ENCODE measurements at regions not wholly inside any gene's neighbourhood (a gene's known extent, or its start where the extent isn't known, plus 50 kb on each side); places are given as distances from the start of the nearest gene placed in this dataset.

- in situ Hi-C loops (cut with MboI; ENCODE audit: low sequenced_read_pairs), result no loop called here
- Histone ChIP-seq H3K36me3 (replicated peaks) (no peaks in the 10 kb centered on the region), H3K4me3 (no peak overlapping the region), H3K9me3 (no peaks in the 10 kb centered on the region; the same call in 1 of the 2 replicates), H3K27me3 (ENCODE audit: low read depth) (no peaks in the 10 kb centered on the region), H3K4me1 (no peaks in the 10 kb centered on the region)
- no peak for DNase-seq (ENCODE audit: low spot score in 2 of 2)
Observed at GRCh38 chr14:101350021-101350420, 211.3 kb upstream of the DIO3 start.

GRCh38 chr14:101350691-101351090, 210.6 kb upstream of the DIO3 start:
- Histone ChIP-seq H3K27me3 (ENCODE audit: low read depth) (no peaks in the 10 kb centered on the region), H3K9me3 (no peaks in the 10 kb centered on the region; the same call in 1 of the 2 replicates), H3K4me1 (no peaks in the 10 kb centered on the region), H3K4me3 (no peak overlapping the region), H3K36me3 (replicated peaks) (no peaks in the 10 kb centered on the region)
- DNase-seq (ENCODE audit: low spot score in 2 of 2), result no peak
- in situ Hi-C loops (cut with MboI; ENCODE audit: low sequenced_read_pairs), result no loop called here

DNA sequence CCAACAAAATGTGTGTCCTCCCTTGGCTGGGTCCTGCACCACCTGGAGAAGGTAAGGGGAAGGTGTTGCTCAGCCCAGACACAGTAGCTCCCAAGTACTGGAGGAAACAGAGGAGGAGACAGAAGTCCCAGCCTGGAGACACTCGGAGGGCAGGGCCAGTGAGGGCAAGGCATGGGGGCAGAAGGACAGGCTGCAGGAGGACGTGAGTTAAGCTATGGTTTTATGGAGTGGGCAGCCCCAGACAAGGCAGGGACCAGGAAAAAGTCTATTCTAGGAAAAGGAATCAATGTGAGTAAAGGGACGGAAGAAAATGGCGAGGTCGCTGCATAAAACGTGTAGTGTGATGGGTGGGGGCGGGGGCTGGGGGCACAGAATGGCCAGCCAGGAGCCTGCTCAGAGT, 210.1 kb upstream of the DIO3 start:
- Histone ChIP-seq H3K9me3 (no peaks in the 10 kb centered on the region; the same call in 1 of the 2 replicates), H3K4me1 (no peaks in the 10 kb centered on the region), H3K4me3 (no peak overlapping the region), H3K36me3 (replicated peaks) (no peaks in the 10 kb centered on the region), H3K27me3 (ENCODE audit: low read depth) (no peaks in the 10 kb centered on the region)
- in situ Hi-C loops (cut with MboI; ENCODE audit: low sequenced_read_pairs), result no loop called here
- DNase-seq (ENCODE audit: low spot score in 2 of 2), result no peak

DNA sequence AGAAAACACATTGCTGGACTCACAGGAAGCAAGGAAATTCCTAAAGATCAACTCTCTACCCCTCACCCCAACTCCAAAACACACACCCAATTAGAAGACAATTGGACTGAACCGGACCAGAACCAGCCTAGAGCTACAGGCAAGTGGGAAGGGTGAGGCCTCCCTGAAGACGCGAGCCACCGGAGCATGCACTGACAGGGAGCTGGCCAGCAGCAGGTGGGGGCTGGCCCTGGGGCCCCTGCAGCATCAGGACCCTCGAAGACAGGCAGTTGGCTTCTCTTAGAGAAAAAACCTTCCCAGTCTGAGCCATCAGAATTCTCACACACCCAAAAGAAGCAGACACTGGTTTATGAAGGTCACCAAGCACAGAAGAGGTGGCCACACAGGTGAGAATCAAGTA, 209.5 kb upstream of the DIO3 start:
- in situ Hi-C loops (cut with MboI; ENCODE audit: low sequenced_read_pairs), result no loop called here
- no peaks in the 10 kb centered on the region; the same call in 1 of the 2 replicates for H3K9me3 ChIP-seq
- H3K4me3 ChIP-seq, result no peak overlapping the region
- no peaks in the 10 kb centered on the region for H3K4me1 ChIP-seq
- H3K27me3 ChIP-seq (ENCODE audit: low read depth), result no peaks in the 10 kb centered on the region
- H3K36me3 ChIP-seq (replicated peaks), result no peaks in the 10 kb centered on the region
- DNase-seq (ENCODE audit: low spot score in 2 of 2), result no peak

- in situ Hi-C loops (cut with MboI; ENCODE audit: low sequenced_read_pairs), result no loop called here
- Histone ChIP-seq H3K4me1 (no peaks in the 10 kb centered on the region), H3K9me3 (no peaks in the 10 kb centered on the region; the same call in 1 of the 2 replicates), H3K36me3 (replicated peaks) (no peaks in the 10 kb centered on the region), H3K27me3 (ENCODE audit: low read depth) (no peaks in the 10 kb centered on the region), H3K4me3 (no peak overlapping the region)
- no peak for DNase-seq (ENCODE audit: low spot score in 2 of 2)
Observed at GRCh38 chr14:101352567-101352966, 208.7 kb upstream of the DIO3 start.

- no peak for DNase-seq (ENCODE audit: low spot score in 2 of 2)
- Histone ChIP-seq H3K36me3 (replicated peaks) (no peaks in the 10 kb centered on the region), H3K4me1 (no peaks in the 10 kb centered on the region), H3K9me3 (no peaks in the 10 kb centered on the region; the same call in 1 of the 2 replicates), H3K4me3 (no peak overlapping the region), H3K27me3 (ENCODE audit: low read depth) (no peaks in the 10 kb centered on the region)
- in situ Hi-C loops (cut with MboI; ENCODE audit: low sequenced_read_pairs), result no loop called here
Observed at GRCh38 chr14:101353422-101353821, 207.9 kb upstream of the DIO3 start.

GRCh38 chr14:101354726-101355125, 206.6 kb upstream of the DIO3 start:
- Histone ChIP-seq H3K4me3 (no peak overlapping the region), H3K36me3 (replicated peaks) (no peaks in the 10 kb centered on the region), H3K9me3 (no peaks in the 10 kb centered on the region; the same call in 1 of the 2 replicates), H3K27me3 (ENCODE audit: low read depth) (no peaks in the 10 kb centered on the region), H3K4me1 (no peaks in the 10 kb centered on the region)
- no peak for DNase-seq (ENCODE audit: low spot score in 2 of 2)
- in situ Hi-C loops (cut with MboI; ENCODE audit: low sequenced_read_pairs), result no loop called here

GRCh38 chr14:101355284-101355683, 206.0 kb upstream of the DIO3 start:
- DNase-seq (ENCODE audit: low spot score in 2 of 2), result no peak
- Histone ChIP-seq H3K9me3 (no peaks in the 10 kb centered on the region), H3K4me3 (no peak overlapping the region), H3K36me3 (replicated peaks) (no peaks in the 10 kb centered on the region), H3K27me3 (ENCODE audit: low read depth) (no peaks in the 10 kb centered on the region), H3K4me1 (no peaks in the 10 kb centered on the region)
- in situ Hi-C loops (cut with MboI; ENCODE audit: low sequenced_read_pairs), result no loop called here

DNA sequence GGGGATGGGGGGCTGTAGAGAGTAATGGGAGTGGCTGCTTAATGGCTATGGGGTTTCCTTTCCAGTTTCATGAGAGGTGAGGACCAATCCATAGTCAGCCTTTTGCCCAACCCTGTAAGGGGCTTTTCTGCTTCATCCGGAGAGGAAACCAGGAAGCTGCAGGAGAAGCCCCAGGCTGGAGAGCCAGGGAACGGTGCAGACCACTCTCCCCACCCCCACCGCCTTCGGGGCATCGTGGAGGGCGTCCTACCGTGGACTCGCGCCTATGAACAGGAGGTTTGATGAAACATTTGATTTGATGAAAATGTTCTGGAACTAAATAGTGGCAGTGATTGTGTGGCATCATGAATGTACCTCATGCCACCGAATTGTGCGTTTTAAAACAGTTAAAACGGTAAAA, 204.3 kb upstream of the DIO3 start:
- in situ Hi-C loops (cut with MboI; ENCODE audit: low sequenced_read_pairs), result no loop called here
- Histone ChIP-seq H3K36me3 (replicated peaks) (no peaks in the 10 kb centered on the region), H3K4me3 (no peak overlapping the region), H3K9me3 (no peaks in the 10 kb centered on the region), H3K27me3 (ENCODE audit: low read depth) (no peaks in the 10 kb centered on the region), H3K4me1 (no peaks in the 10 kb centered on the region)
- no peak for DNase-seq (ENCODE audit: low spot score in 2 of 2)

- in situ Hi-C loops (cut with MboI; ENCODE audit: low sequenced_read_pairs), result no loop called here
- no peaks in the 10 kb centered on the region for H3K27me3 ChIP-seq (ENCODE audit: low read depth)
- H3K4me3 ChIP-seq, result no peak overlapping the region
- no peaks in the 10 kb centered on the region for H3K4me1 ChIP-seq
- H3K9me3 ChIP-seq, result no peaks in the 10 kb centered on the region
- DNase-seq (ENCODE audit: low spot score in 2 of 2), result no peak
- no peaks in the 10 kb centered on the region for H3K36me3 ChIP-seq (replicated peaks)
Observed at GRCh38 chr14:101357559-101358319, 203.6 kb upstream of the DIO3 start.

DNA sequence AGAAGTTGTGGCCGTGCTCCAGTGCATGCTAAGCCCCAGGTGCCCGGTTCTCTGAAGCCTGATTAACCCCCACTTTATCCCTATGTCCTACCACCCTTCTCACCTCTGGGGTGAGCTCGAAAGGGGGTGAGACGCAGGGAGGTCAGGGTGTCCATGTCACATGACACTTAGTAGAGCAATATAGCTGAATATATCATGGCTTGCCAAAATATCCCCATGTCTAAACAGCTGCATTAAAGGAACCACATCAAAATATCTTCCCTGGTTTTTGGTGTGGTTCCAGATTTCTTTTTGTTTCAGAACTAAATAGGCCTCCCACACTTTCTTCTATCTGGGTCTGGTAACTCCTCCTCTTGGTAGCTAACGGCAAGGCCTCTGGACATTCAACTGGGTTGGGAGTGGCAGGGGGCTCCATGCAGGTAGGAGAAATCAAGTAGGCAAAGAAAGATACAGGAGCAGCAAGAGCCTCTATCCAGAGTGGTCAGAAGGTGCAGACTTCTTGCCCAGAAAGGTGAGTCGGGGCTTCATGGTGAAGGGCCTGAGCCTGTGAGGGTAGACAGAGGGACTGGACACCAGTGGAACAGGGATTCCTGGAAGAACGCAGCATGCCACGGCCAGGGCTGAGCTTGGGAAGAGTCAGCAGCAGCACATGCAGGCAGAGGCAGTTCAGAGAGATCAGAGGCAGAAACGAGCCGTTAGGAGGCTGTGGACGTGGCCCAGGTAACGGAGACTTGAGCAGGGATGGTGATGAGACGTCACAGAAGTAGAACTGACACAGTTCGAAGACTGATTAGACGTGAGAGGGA, 202.8 kb upstream of the DIO3 start:
- in situ Hi-C loops (cut with MboI; ENCODE audit: low sequenced_read_pairs), result no loop called here
- H3K9me3 ChIP-seq, result no peaks in the 10 kb centered on the region
- no peaks in the 10 kb centered on the region for H3K27me3 ChIP-seq (ENCODE audit: low read depth)
- no peak for DNase-seq (ENCODE audit: low spot score in 2 of 2)
- H3K4me3 ChIP-seq, result no peak overlapping the region
- no peaks in the 10 kb centered on the region for H3K36me3 ChIP-seq (replicated peaks)
- no peaks in the 10 kb centered on the region for H3K4me1 ChIP-seq

DNA sequence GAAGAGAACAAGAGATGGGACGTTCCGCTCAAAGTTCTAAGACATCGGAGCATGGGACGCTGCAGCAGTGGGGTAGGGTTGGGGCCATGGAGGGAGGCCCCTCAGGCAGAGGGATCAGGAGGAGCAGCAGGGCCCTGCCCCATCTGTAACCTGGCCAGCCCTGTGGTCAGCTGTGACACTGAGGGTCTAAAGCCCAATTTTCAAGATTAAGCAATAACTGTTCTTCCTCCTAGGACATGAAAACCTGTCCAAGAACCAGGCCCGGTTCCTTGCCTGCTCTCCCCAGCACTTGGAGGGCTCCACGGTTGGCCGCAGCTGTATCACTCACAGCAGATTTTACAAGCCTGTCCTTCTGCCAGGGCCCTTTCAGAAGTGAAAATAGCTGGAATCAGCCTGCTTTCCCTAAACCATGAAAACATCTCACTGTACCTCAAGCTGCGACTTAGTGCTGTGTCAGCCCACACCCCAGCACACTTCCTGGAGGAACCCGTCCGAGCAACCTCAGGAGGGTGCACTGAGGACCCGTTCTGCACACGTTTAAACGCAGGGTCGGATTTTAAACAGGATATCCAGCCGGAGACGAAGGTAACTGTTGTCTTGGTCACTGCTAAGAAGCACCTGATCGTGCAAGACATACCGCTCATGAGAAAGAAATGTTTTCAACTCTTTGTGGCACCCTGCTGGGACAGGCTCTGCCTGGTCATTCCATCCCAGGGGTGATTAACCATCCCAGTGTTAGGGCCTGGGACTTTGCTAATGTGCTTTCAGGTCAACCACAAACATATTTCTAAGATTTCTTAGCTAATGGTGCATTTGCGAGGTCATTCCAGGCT, 201.9 kb upstream of the DIO3 start:
- H3K27me3 ChIP-seq (ENCODE audit: low read depth), result no peaks in the 10 kb centered on the region
- no peaks in the 10 kb centered on the region for H3K4me1 ChIP-seq
- H3K36me3 ChIP-seq (replicated peaks), result no peaks in the 10 kb centered on the region
- DNase-seq (ENCODE audit: low spot score in 2 of 2), result no peak
- H3K9me3 ChIP-seq, result no peaks in the 10 kb centered on the region
- in situ Hi-C loops (cut with MboI; ENCODE audit: low sequenced_read_pairs), result no loop called here
- H3K4me3 ChIP-seq, result no peak overlapping the region

GRCh38 chr14:101360054-101360911, 201.0 kb upstream of the DIO3 start:
- Histone ChIP-seq H3K27me3 (ENCODE audit: low read depth) (no peaks in the 10 kb centered on the region), H3K4me3 (no peak overlapping the region), H3K9me3 (no peaks in the 10 kb centered on the region), H3K36me3 (replicated peaks) (no peaks in the 10 kb centered on the region), H3K4me1 (no peaks in the 10 kb centered on the region)
- DNase-seq (ENCODE audit: low spot score in 2 of 2), result no peak
- in situ Hi-C loops (cut with MboI; ENCODE audit: low sequenced_read_pairs), result no loop called here
